Erythroblast (primary cell): ENCODE measurements at regions not wholly inside any gene's neighbourhood (a gene's known extent, or its start where the extent isn't known, plus 50 kb on each side); places are given as distances from the start of the nearest gene placed in this dataset.

ENCODE experiments used
- GATA1 ChIP-seq: IDR thresholded peaks from 2 replicates; pipeline ENCODE4 v1.6.1; 2011; ENCODE audit warnings: low read depth, mild to moderate bottlenecking, control low read depth, low read length, moderate library complexity
- POLR2A ChIP-seq: IDR thresholded peaks from 2 replicates; pipeline ENCODE4 v1.6.1; 2011; ENCODE audit warnings: mild to moderate bottlenecking, low read length

DNA sequence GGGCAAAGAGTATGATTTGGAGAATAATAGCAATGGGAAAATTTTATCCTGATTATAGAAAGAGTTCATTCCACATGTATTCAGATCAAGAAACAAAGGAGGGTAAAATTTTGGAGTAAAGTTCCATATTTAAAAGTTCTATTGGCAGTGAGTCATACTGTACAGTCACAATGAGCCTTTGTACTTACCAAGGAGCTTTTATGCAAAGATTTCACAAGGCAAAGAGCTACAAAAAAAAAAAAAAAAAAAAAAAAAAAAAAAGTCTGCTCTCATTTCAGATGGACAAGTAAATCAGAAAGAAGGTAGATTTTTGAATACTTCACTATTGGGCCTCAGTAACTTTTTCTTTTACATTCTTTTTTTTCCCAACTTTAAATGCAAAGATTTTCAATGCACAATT, 1802.2 kb upstream of the PIK3C3 start:
- TF ChIP-seq POLR2A (no peak), GATA1 (no peak)
